ENCODE measurements at regions not wholly inside any gene's neighbourhood (a gene's known extent, or its start where the extent isn't known, plus 50 kb on each side); places are given as distances from the start of the nearest gene placed in this dataset.

- CTCF ChIA-PET = no interaction called here
- BruUV-seq (replicated peaks) = no TSS peak
- 29% methylated on average over 3 of the region's 3 CpGs for WGBS (ENCODE audit: insufficient coverage, insufficient replicate concordance, low lambda C conversion rate, missing lambda C conversion rate)
- no peak overlapping the region for H3K4me3 ChIP-seq
- SMC1A ChIA-PET (ENCODE audit: uncharacterized antibody, unreplicated experiment) = interaction anchor here (1.0 to 1.7 kb wide), 3 partner anchors 9 to 13 kb away, joined by 3 to 4 read pairs (median 4); no protein-coding TSS in a partner anchor
- in situ Hi-C loops (cut with MboI) (no loop called here), intact Hi-C loops (cut with micrococcal nuclease; ENCODE audit: unreplicated experiment) (no loop called here)
- no peak overlapping the region for H3K27ac ChIP-seq (ENCODE audit: control insufficient read depth, insufficient read depth)
- TF ChIP-seq IKZF1 (conservative IDR thresholded peaks at IDR 0.05) (no peak), CHD4 (IDR thresholded peaks at IDR 0.05) (no peak)
- DNase-seq (ENCODE audit: low read depth, low spot score) (no peak), FAIRE-seq (no peak), ATAC-seq (no peak)
- no peak overlapping the region for H2AFZ ChIP-seq (ENCODE audit: control insufficient read depth, low read depth, low read length)
- no peaks in the 10 kb centered on the region for H3K9me3 ChIP-seq (replicated peaks; ENCODE audit: control insufficient read depth, insufficient read depth, low read length)
- no peak overlapping the region for H3K4me2 ChIP-seq (ENCODE audit: control insufficient read depth, insufficient read depth)
- H3K36me3 ChIP-seq (ENCODE audit: control insufficient read depth in 2 of 2, insufficient read depth in 2 of 2, low read length in 1 of 2) = no peaks in the 10 kb centered on the region
- no peak overlapping the region for H3K9ac ChIP-seq (ENCODE audit: control insufficient read depth, insufficient read depth, low read length)
- no peaks in the 10 kb centered on the region for H3K27me3 ChIP-seq (replicated peaks in 1 of 2; ENCODE audit: control insufficient read depth in 2 of 2, insufficient read depth in 2 of 2, low read length in 1 of 2)
- H3K79me2 ChIP-seq (ENCODE audit: control insufficient read depth, insufficient read depth, low read length) = no peaks in the 10 kb centered on the region
- H3K4me1 ChIP-seq (ENCODE audit: control insufficient read depth, insufficient read depth, low read length) = no peaks in the 10 kb centered on the region
- RAD21 ChIA-PET (ENCODE audit: unreplicated experiment) = no interaction called here
- POLR2A ChIA-PET = interaction anchor here (0.5 kb wide), 1 partner anchor 168 kb away, joined by 3 read pairs; no protein-coding TSS in a partner anchor
- no peaks in the 10 kb centered on the region for H4K20me1 ChIP-seq (ENCODE audit: control insufficient read depth, insufficient read depth)
Measured at GRCh38 chr4:159910721-159911120, 807.8 kb downstream of the RAPGEF2 start.

DNA sequence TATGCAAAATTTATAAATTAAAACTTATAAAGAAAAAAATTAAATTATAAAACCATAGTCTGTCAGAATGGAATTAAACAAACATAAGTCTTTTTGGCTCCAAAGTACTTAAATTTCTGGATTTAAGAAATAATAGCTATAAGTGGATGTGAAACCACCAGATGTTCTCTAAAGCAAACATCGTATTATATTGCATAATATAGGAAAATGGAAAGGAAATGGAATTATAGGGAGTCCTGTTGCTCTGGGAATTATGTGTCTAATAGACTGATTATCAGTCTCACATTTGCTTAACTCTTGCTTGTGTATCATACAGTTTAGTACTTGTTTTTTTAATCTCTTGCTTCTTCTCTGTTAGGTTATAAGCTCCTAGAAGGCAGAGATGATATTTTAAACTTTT lies 819.2 kb downstream of the RAPGEF2 start:
- no peaks in the 10 kb centered on the region for H3K36me3 ChIP-seq (ENCODE audit: control insufficient read depth in 2 of 2, insufficient read depth in 2 of 2, low read length in 1 of 2)
- no peak overlapping the region for H3K9ac ChIP-seq (ENCODE audit: control insufficient read depth, insufficient read depth, low read length)
- ChIA-PET POLR2A (no interaction called here), CTCF (interaction anchor here (1.7 kb wide), 1 partner anchor 25 kb away, joined by 5 read pairs; no protein-coding TSS in a partner anchor), RAD21 (ENCODE audit: unreplicated experiment) (no interaction called here), SMC1A (ENCODE audit: uncharacterized antibody, unreplicated experiment) (no interaction called here)
- DNase-seq (ENCODE audit: low read depth, low spot score) (no peak), ATAC-seq (no peak), FAIRE-seq (no peak)
- no peaks in the 10 kb centered on the region for H3K79me2 ChIP-seq (ENCODE audit: control insufficient read depth, insufficient read depth, low read length)
- TF ChIP-seq SMARCA5 (IDR thresholded peaks at IDR 0.05) = no peak
- TF ChIP-seq, protein P1, sequence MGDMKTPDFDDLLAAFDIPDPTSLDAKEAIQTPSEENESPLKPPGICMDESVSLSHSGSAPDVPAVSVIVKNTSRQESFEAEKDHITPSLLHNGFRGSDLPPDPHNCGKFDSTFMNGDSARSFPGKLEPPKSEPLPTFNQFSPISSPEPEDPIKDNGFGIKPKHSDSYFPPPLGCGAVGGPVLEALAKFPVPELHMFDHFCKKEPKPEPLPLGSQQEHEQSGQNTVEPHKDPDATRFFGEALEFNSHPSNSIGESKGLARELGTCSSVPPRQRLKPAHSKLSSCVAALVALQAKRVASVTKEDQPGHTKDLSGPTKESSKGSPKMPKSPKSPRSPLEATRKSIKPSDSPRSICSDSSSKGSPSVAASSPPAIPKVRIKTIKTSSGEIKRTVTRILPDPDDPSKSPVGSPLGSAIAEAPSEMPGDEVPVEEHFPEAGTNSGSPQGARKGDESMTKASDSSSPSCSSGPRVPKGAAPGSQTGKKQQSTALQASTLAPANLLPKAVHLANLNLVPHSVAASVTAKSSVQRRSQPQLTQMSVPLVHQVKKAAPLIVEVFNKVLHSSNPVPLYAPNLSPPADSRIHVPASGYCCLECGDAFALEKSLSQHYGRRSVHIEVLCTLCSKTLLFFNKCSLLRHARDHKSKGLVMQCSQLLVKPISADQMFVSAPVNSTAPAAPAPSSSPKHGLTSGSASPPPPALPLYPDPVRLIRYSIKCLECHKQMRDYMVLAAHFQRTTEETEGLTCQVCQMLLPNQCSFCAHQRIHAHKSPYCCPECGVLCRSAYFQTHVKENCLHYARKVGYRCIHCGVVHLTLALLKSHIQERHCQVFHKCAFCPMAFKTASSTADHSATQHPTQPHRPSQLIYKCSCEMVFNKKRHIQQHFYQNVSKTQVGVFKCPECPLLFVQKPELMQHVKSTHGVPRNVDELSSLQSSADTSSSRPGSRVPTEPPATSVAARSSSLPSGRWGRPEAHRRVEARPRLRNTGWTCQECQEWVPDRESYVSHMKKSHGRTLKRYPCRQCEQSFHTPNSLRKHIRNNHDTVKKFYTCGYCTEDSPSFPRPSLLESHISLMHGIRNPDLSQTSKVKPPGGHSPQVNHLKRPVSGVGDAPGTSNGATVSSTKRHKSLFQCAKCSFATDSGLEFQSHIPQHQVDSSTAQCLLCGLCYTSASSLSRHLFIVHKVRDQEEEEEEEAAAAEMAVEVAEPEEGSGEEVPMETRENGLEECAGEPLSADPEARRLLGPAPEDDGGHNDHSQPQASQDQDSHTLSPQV (IDR thresholded peaks at IDR 0.05) = no peak
- TF ChIP-seq RUNX3 (IDR thresholded peaks at IDR 0.05; ENCODE audit: low read length) = no peak
- TF ChIP-seq ESRRA (IDR thresholded peaks at IDR 0.05; ENCODE audit: low read length) = no peak
- no peak for TF ChIP-seq MAX (IDR thresholded peaks at IDR 0.05; ENCODE audit: low read depth, low read length)
- no peak for TF ChIP-seq STAT1 (conservative IDR thresholded peaks at IDR 0.05)
- no peak for TF ChIP-seq ATF7 (IDR thresholded peaks at IDR 0.05; ENCODE audit: low read depth)
- no peak for TF ChIP-seq ZSCAN29 (IDR thresholded peaks at IDR 0.05)
- TF ChIP-seq TCF12 (IDR thresholded peaks at IDR 0.05; ENCODE audit: low read depth, low read length) = no peak
- TF ChIP-seq, protein P2, sequence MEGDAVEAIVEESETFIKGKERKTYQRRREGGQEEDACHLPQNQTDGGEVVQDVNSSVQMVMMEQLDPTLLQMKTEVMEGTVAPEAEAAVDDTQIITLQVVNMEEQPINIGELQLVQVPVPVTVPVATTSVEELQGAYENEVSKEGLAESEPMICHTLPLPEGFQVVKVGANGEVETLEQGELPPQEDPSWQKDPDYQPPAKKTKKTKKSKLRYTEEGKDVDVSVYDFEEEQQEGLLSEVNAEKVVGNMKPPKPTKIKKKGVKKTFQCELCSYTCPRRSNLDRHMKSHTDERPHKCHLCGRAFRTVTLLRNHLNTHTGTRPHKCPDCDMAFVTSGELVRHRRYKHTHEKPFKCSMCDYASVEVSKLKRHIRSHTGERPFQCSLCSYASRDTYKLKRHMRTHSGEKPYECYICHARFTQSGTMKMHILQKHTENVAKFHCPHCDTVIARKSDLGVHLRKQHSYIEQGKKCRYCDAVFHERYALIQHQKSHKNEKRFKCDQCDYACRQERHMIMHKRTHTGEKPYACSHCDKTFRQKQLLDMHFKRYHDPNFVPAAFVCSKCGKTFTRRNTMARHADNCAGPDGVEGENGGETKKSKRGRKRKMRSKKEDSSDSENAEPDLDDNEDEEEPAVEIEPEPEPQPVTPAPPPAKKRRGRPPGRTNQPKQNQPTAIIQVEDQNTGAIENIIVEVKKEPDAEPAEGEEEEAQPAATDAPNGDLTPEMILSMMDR (IDR thresholded peaks at IDR 0.05 in 2 of 3, conservative IDR thresholded peaks at IDR 0.05 in 1 of 3; ENCODE audit: control insufficient read depth in 2 of 3, extremely low read depth in 1 of 3, insufficient read depth in 1 of 3, low read depth in 3 of 3, low read length in 3 of 3) = no peak
- no peak for TF ChIP-seq DPF2 (IDR thresholded peaks at IDR 0.05)
- no peak overlapping the region for H3K4me3 ChIP-seq
- WGBS (ENCODE audit: insufficient coverage, insufficient replicate concordance, low lambda C conversion rate, missing lambda C conversion rate) = 0% methylated on average over 1 of the region's 1 CpG
- intact Hi-C loops (cut with micrococcal nuclease; ENCODE audit: unreplicated experiment) = no loop called here
- no peaks in the 10 kb centered on the region; the same call in 2 of the 3 replicates for H3K9me3 ChIP-seq (replicated peaks; ENCODE audit: control insufficient read depth, insufficient read depth, low read length)
- no peaks in the 10 kb centered on the region for H4K20me1 ChIP-seq (ENCODE audit: control insufficient read depth, insufficient read depth)
- no peaks in the 10 kb centered on the region for H3K27me3 ChIP-seq (replicated peaks in 1 of 2; ENCODE audit: control insufficient read depth in 2 of 2, insufficient read depth in 2 of 2, low read length in 1 of 2)
- BruUV-seq (replicated peaks) = no TSS peak
- no peak overlapping the region for H2AFZ ChIP-seq (ENCODE audit: control insufficient read depth, low read depth, low read length)
- H3K27ac ChIP-seq (ENCODE audit: control insufficient read depth, insufficient read depth) = no peak overlapping the region
- no peak overlapping the region for H3K4me2 ChIP-seq (ENCODE audit: control insufficient read depth, insufficient read depth)
- in situ Hi-C loops (cut with MboI) = no loop called here
- no peaks in the 10 kb centered on the region for H3K4me1 ChIP-seq (ENCODE audit: control insufficient read depth, insufficient read depth, low read length)
